Ascending aorta (tissue), 2 donors: ENCODE measurements at regions not wholly inside any gene's neighbourhood (a gene's known extent, or its start where the extent isn't known, plus 50 kb on each side); places are given as distances from the start of the nearest gene placed in this dataset.

ENCODE experiments used
- DNase-seq, 2 donors: peaks; one replicate each; pipeline ENCODE4 v3.0.0-alpha.2; 2019; ENCODE audit warnings: low spot score in 2 of 2
- H3K27ac ChIP-seq, 2 donors: fragments of 200-600 bp; sonication (generic); one replicate each; pipeline ENCODE4 v1.5.1; 2016 to 2017; ENCODE audit warnings: mild to moderate bottlenecking in 1 of 2
- H3K27me3 ChIP-seq: fragments of 200-600 bp; sonication (generic); one replicate; pipeline ENCODE4 v1.5.1; 2017
- H3K36me3 ChIP-seq, 2 donors: fragments of 200-600 bp; sonication (generic); one replicate each; pipeline ENCODE4 v1.5.1; 2016
- H3K4me1 ChIP-seq, 2 donors: fragments of 200-600 bp; sonication (generic); one replicate each; pipeline ENCODE4 v1.5.1; 2016 to 2017; ENCODE audit warnings: mild to moderate bottlenecking in 1 of 2
- H3K4me3 ChIP-seq, 2 donors: fragments of 200-600 bp; sonication (generic); one replicate each; pipeline ENCODE4 v1.5.1; 2016 to 2017; ENCODE audit warnings: mild to moderate bottlenecking in 1 of 2
- H3K9me3 ChIP-seq, 2 donors: fragments of 200-600 bp; sonication (generic); one replicate each; pipeline ENCODE4 v1.5.1; 2016
- intact Hi-C: fragments of 100-400 bp; cut with DNase I; formaldehyde crosslinking; loops from one replicate; pipeline ENCODE4 v1.15.1; 2023
- TF ChIP-seq, protein P1 (sequence below), 3 experiments: fragments of 200-600 bp in 2 of 3; fragments of 450-650 bp in 1 of 3; sonication (generic) in 2 of 3; IDR thresholded peaks; one replicate each; pipeline ENCODE4 v1.5.1; 2016 to 2019; ENCODE audit warnings: antibody characterized with exemption in 3 of 3, mild to moderate bottlenecking in 1 of 3, moderate library complexity in 1 of 3

DNA sequence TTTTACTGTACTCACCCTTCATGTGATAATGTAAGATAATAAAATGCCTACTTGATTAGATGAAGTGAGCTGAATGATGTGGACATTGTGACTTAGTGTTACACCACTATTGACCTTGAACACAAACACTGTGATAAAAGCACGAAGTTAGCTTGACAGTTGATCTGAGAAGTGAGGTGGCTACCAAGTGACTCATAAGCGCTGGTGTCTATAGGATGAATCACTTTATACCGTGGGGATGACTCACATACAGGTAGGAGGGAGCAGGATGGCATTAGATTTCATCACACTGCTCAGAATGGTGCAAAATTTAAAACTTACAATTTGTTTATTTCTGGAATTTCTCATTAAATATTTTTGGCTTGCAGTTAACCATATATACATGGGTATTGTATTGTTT, 174.7 kb upstream of the CNTN3 start:
- Histone ChIP-seq H3K27ac (no peak overlapping the region), H3K4me3 (no peak overlapping the region), H3K27me3 (no peaks in the 10 kb centered on the region), H3K36me3 (no peaks in the 10 kb centered on the region), H3K4me1 (no peaks in the 10 kb centered on the region), H3K9me3 (peaks cover under 1 to 2% of the 10 kb centered on the region in 2 donors)
- TF ChIP-seq, protein P1, sequence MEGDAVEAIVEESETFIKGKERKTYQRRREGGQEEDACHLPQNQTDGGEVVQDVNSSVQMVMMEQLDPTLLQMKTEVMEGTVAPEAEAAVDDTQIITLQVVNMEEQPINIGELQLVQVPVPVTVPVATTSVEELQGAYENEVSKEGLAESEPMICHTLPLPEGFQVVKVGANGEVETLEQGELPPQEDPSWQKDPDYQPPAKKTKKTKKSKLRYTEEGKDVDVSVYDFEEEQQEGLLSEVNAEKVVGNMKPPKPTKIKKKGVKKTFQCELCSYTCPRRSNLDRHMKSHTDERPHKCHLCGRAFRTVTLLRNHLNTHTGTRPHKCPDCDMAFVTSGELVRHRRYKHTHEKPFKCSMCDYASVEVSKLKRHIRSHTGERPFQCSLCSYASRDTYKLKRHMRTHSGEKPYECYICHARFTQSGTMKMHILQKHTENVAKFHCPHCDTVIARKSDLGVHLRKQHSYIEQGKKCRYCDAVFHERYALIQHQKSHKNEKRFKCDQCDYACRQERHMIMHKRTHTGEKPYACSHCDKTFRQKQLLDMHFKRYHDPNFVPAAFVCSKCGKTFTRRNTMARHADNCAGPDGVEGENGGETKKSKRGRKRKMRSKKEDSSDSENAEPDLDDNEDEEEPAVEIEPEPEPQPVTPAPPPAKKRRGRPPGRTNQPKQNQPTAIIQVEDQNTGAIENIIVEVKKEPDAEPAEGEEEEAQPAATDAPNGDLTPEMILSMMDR (IDR thresholded peaks at IDR 0.05): no peak
- no peak for DNase-seq
- intact Hi-C loops: no loop called here

DNA sequence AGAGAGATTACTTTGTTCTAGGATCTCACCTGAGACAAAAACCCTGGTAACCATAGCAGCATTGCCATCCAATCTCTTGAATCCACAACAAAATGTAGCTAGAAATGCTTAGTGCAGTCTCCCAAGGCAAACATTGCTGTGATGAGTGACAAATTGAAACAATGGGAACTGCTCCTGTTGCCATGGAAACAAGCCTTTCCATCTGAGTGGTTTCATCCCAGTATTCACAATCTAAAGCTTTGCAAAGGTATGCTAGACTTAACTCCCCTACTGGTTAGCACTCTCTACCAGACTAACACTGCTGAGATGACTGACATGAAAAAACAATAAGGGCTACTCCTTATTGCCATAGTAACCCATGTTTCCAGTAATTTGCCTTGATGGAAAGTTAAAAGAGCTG, 172.6 kb upstream of the CNTN3 start:
- TF ChIP-seq, protein P1 (IDR thresholded peaks at IDR 0.05): no peak
- no peaks in the 10 kb centered on the region for H3K4me1 ChIP-seq
- H3K27me3 ChIP-seq: no peaks in the 10 kb centered on the region
- H3K9me3 ChIP-seq: no peaks in the 10 kb centered on the region
- no peaks in the 10 kb centered on the region for H3K36me3 ChIP-seq
- intact Hi-C loops: no loop called here
- H3K27ac ChIP-seq: no peak overlapping the region
- no peak for DNase-seq
- H3K4me3 ChIP-seq: no peak overlapping the region

DNA sequence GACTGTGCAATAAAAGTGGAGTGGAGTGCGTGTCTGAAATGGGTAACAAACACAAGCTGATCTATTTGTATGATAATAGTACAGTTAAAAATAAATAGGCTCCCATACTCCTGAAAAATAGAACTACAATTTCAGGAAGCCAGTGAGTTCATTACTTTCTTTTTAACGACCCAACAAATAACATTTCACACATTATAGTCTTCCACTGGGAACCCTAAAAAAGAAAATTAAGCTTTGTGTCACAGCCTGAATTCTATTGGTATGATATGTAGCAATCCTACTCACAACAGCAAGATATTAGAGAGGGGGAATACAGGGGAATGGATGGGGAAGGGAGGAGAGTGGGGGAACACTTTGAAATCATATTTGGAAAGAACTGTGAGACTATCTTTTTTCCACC, 156.9 kb upstream of the CNTN3 start:
- Histone ChIP-seq H3K36me3 (no peaks in the 10 kb centered on the region), H3K27ac (no peak overlapping the region), H3K27me3 (no peaks in the 10 kb centered on the region), H3K9me3 (no peaks in the 10 kb centered on the region), H3K4me3 (no peak overlapping the region), H3K4me1 (no peaks in the 10 kb centered on the region)
- TF ChIP-seq, protein P1 (IDR thresholded peaks at IDR 0.05): no peak
- DNase-seq: no peak
- intact Hi-C loops: no loop called here

DNA sequence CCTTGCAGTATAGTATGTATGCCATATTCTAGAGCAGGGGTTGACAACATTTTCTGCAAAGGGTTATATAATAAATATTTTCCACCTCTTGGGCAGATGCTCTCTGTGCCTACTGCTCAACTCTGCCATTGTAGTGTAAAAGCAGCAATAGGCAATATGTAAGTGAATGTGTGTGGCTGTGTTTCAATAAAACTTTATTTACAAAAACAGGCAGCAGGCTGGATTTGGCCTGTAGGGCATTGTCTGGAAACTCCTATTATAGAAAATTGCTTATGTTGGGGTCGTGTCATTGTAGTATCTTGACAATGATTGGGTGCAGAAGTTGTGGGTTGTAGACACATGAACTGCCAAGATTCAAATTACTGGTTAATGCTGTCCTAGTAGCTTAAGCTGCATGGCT, 153.6 kb upstream of the CNTN3 start:
- no peak for DNase-seq
- no peak overlapping the region for H3K27ac ChIP-seq
- no peak overlapping the region for H3K4me3 ChIP-seq
- H3K27me3 ChIP-seq: no peaks in the 10 kb centered on the region
- TF ChIP-seq, protein P1 (IDR thresholded peaks at IDR 0.05): no peak
- intact Hi-C loops: no loop called here
- no peaks in the 10 kb centered on the region for H3K36me3 ChIP-seq
- H3K4me1 ChIP-seq: no peaks in the 10 kb centered on the region
- H3K9me3 ChIP-seq: no peaks in the 10 kb centered on the region

DNA sequence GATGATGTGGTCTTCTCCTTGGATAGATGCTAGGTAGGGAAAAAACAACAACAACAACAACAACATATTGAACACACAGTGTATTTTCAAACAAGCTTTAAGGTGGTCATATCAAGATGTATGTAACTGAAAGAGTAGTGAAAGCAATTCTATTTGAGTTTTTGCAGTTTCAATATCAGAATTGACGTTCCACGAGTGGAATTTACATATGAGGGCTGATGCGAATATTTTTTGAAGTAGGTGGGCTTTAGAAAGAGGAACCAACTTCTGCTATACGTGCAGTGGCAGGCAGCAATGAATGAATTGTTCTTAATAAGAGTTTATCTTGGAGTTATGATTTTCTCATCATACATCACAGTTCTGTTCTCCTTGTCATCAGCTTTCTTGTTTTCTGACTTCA, 151.9 kb upstream of the CNTN3 start:
- intact Hi-C loops: no loop called here
- TF ChIP-seq, protein P1 (IDR thresholded peaks at IDR 0.05): no peak
- H3K9me3 ChIP-seq: no peaks in the 10 kb centered on the region

DNA sequence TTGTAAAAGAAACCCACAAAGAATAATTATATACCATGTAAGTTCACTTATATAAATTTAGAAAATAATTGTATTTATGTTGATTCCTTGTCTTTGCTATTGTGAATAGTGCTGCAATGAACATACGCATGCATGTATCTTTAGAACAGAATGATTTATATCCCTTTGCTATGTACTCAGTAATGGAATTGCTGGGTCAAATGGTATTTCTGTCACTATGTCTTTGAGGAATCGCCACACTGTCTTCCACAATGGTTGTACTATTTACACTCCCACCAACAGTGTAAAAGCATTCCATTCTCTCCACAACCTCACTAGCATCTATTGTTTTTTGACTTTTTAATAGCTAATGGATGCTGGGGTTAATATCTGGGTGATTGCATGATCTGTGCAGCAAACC, 149.4 kb upstream of the CNTN3 start:
- no peak overlapping the region for H3K4me3 ChIP-seq
- intact Hi-C loops: no loop called here
- H3K36me3 ChIP-seq: no peaks in the 10 kb centered on the region
- DNase-seq: no peak
- H3K9me3 ChIP-seq: no peaks in the 10 kb centered on the region
- H3K4me1 ChIP-seq: no peaks in the 10 kb centered on the region
- TF ChIP-seq, protein P1 (IDR thresholded peaks at IDR 0.05): no peak
- no peaks in the 10 kb centered on the region for H3K27me3 ChIP-seq
- no peak overlapping the region for H3K27ac ChIP-seq

More for the DNA sequence above, 151.9 kb upstream of the CNTN3 start:
- Histone ChIP-seq H3K27ac (no peak overlapping the region), H3K27me3 (no peaks in the 10 kb centered on the region), H3K4me1 (no peaks in the 10 kb centered on the region), H3K36me3 (no peaks in the 10 kb centered on the region), H3K4me3 (no peak overlapping the region)
- no peak for DNase-seq
